BLaER1 (cell line): ENCODE measurements at regions not wholly inside any gene's neighbourhood (a gene's known extent, or its start where the extent isn't known, plus 50 kb on each side); places are given as distances from the start of the nearest gene placed in this dataset.

Source experiments
- H3K27ac ChIP-seq: shearing (Covaris generic); formaldehyde crosslinking; 2 replicates; pipeline ENCODE4 v1.8.1; 2022
- H3K27me3 ChIP-seq: shearing (Covaris generic); formaldehyde crosslinking; 2 replicates; pipeline ENCODE4 v1.8.1; 2022
- H3K36me3 ChIP-seq: shearing (Covaris generic); formaldehyde crosslinking; 2 replicates; pipeline ENCODE4 v1.8.1; 2022
- H3K4me1 ChIP-seq: shearing (Covaris generic); formaldehyde crosslinking; 2 replicates; pipeline ENCODE4 v1.8.1; 2022
- H3K4me2 ChIP-seq: shearing (Covaris generic); formaldehyde crosslinking; 2 replicates; pipeline ENCODE4 v1.8.1; 2022
- H3K4me3 ChIP-seq: shearing (Covaris generic); formaldehyde crosslinking; 2 replicates; pipeline ENCODE4 v1.8.1; 2022
- H3K9ac ChIP-seq: shearing (Covaris generic); formaldehyde crosslinking; 2 replicates; pipeline ENCODE4 v1.8.1; 2022
- H3K9me3 ChIP-seq: shearing (Covaris generic); formaldehyde crosslinking; 2 replicates; pipeline ENCODE4 v1.8.1; 2022
- H4K20me1 ChIP-seq: shearing (Covaris generic); formaldehyde crosslinking; 2 replicates; pipeline ENCODE4 v1.8.1; 2022
- Cebpa-rat ChIP-seq: shearing (Covaris generic); IDR thresholded peaks from 2 replicates; pipeline ENCODE4 v1.8.1; 2022

GRCh38 chr7:121810831-121811672 is 61.9 kb upstream of the PTPRZ1 start:
- Histone ChIP-seq H4K20me1 (no peaks in the 10 kb centered on the region), H3K4me2 (no peak overlapping the region), H3K9me3 (peaks cover 15% of the 10 kb centered on the region; the same call in 1 of the 2 replicates), H3K9ac (no peak overlapping the region), H3K27me3 (no peaks in the 10 kb centered on the region), H3K27ac (no peak overlapping the region), H3K36me3 (no peaks in the 10 kb centered on the region), H3K4me1 (no peaks in the 10 kb centered on the region), H3K4me3 (no peak overlapping the region)
- no peak for TF ChIP-seq Cebpa-rat

- TF ChIP-seq Cebpa-rat: no peak
- Histone ChIP-seq H3K27ac (no peak overlapping the region), H3K27me3 (no peaks in the 10 kb centered on the region), H3K4me3 (no peak overlapping the region), H3K9ac (no peak overlapping the region), H4K20me1 (no peaks in the 10 kb centered on the region), H3K4me1 (no peaks in the 10 kb centered on the region), H3K9me3 (peaks cover 15% of the 10 kb centered on the region; the same call in 1 of the 2 replicates), H3K36me3 (no peaks in the 10 kb centered on the region), H3K4me2 (no peak overlapping the region)
Observed at GRCh38 chr7:121807078-121807477, 65.9 kb upstream of the PTPRZ1 start.

- no peak overlapping the region for H3K4me2 ChIP-seq
- TF ChIP-seq Cebpa-rat: no peak
Observed at GRCh38 chr7:121803039-121803438, 69.9 kb upstream of the PTPRZ1 start.

GRCh38 chr7:121800916-121801675 is 71.9 kb upstream of the PTPRZ1 start:
- no peak overlapping the region for H3K9ac ChIP-seq
- no peaks in the 10 kb centered on the region for H3K4me1 ChIP-seq
- no peaks in the 10 kb centered on the region for H3K36me3 ChIP-seq
- H3K4me3 ChIP-seq: no peak overlapping the region
- H4K20me1 ChIP-seq: no peaks in the 10 kb centered on the region
- H3K9me3 ChIP-seq: no peaks in the 10 kb centered on the region
- TF ChIP-seq Cebpa-rat: no peak
- no peak overlapping the region for H3K27ac ChIP-seq
- H3K27me3 ChIP-seq: no peaks in the 10 kb centered on the region
- no peak overlapping the region for H3K4me2 ChIP-seq

More at GRCh38 chr7:121803039-121803438, 69.9 kb upstream of the PTPRZ1 start:
- no peak overlapping the region for H3K27ac ChIP-seq
- no peaks in the 10 kb centered on the region for H3K36me3 ChIP-seq
- H3K4me1 ChIP-seq: no peaks in the 10 kb centered on the region
- peaks cover 15% of the 10 kb centered on the region; the same call in 1 of the 2 replicates for H3K9me3 ChIP-seq
- H3K27me3 ChIP-seq: no peaks in the 10 kb centered on the region
- H3K9ac ChIP-seq: no peak overlapping the region
- H4K20me1 ChIP-seq: no peaks in the 10 kb centered on the region
- H3K4me3 ChIP-seq: no peak overlapping the region

GRCh38 chr7:121798896-121799295 is 74.1 kb upstream of the PTPRZ1 start:
- Histone ChIP-seq H3K27ac (no peak overlapping the region), H3K36me3 (no peaks in the 10 kb centered on the region), H4K20me1 (no peaks in the 10 kb centered on the region), H3K4me3 (no peak overlapping the region), H3K9me3 (no peaks in the 10 kb centered on the region), H3K4me1 (no peaks in the 10 kb centered on the region), H3K4me2 (no peak overlapping the region), H3K9ac (no peak overlapping the region), H3K27me3 (no peaks in the 10 kb centered on the region)
- TF ChIP-seq Cebpa-rat: no peak

- Histone ChIP-seq H3K4me2 (no peak overlapping the region), H4K20me1 (no peaks in the 10 kb centered on the region), H3K27ac (no peak overlapping the region), H3K9me3 (no peaks in the 10 kb centered on the region), H3K27me3 (no peaks in the 10 kb centered on the region), H3K36me3 (no peaks in the 10 kb centered on the region), H3K4me3 (no peak overlapping the region), H3K9ac (no peak overlapping the region), H3K4me1 (no peaks in the 10 kb centered on the region)
- no peak for TF ChIP-seq Cebpa-rat
Observed at GRCh38 chr7:121798453-121798840, 74.5 kb upstream of the PTPRZ1 start.

GRCh38 chr7:121797657-121798452 is 75.1 kb upstream of the PTPRZ1 start:
- no peaks in the 10 kb centered on the region for H3K4me1 ChIP-seq
- no peak overlapping the region for H3K27ac ChIP-seq
- H3K4me3 ChIP-seq: no peak overlapping the region
- no peak for TF ChIP-seq Cebpa-rat
- H3K4me2 ChIP-seq: no peak overlapping the region
- H4K20me1 ChIP-seq: no peaks in the 10 kb centered on the region
- H3K9me3 ChIP-seq: no peaks in the 10 kb centered on the region
- no peak overlapping the region for H3K9ac ChIP-seq
- H3K27me3 ChIP-seq: no peaks in the 10 kb centered on the region
- H3K36me3 ChIP-seq: no peaks in the 10 kb centered on the region

- Histone ChIP-seq H3K27me3 (no peaks in the 10 kb centered on the region), H3K4me2 (no peak overlapping the region), H3K36me3 (no peaks in the 10 kb centered on the region), H3K4me3 (no peak overlapping the region), H3K27ac (no peak overlapping the region), H4K20me1 (no peaks in the 10 kb centered on the region), H3K4me1 (no peaks in the 10 kb centered on the region), H3K9me3 (no peaks in the 10 kb centered on the region), H3K9ac (no peak overlapping the region)
- no peak for TF ChIP-seq Cebpa-rat
Observed at GRCh38 chr7:121796936-121797656, 75.9 kb upstream of the PTPRZ1 start.

GRCh38 chr7:121796381-121796780 is 76.6 kb upstream of the PTPRZ1 start:
- H4K20me1 ChIP-seq: no peaks in the 10 kb centered on the region
- H3K9ac ChIP-seq: no peak overlapping the region
- no peaks in the 10 kb centered on the region for H3K27me3 ChIP-seq
- no peak overlapping the region for H3K4me3 ChIP-seq
- no peaks in the 10 kb centered on the region for H3K9me3 ChIP-seq
- H3K27ac ChIP-seq: no peak overlapping the region
- no peak overlapping the region for H3K4me2 ChIP-seq
- no peaks in the 10 kb centered on the region for H3K4me1 ChIP-seq
- no peaks in the 10 kb centered on the region for H3K36me3 ChIP-seq
- no peak for TF ChIP-seq Cebpa-rat
